Astrocyte (in vitro differentiated cells and primary cell): ENCODE measurements at regions not wholly inside any gene's neighbourhood (a gene's known extent, or its start where the extent isn't known, plus 50 kb on each side); places are given as distances from the start of the nearest gene placed in this dataset.

Source experiments
- EZH2 ChIP-seq: IDR thresholded peaks from 2 replicates; pipeline ENCODE4 v1.6.1; 2012; ENCODE audit warnings: mild to moderate bottlenecking, low read length, inconsistent platforms; ENCODE audit not compliant: insufficient read depth
- TF ChIP-seq, protein P1 (sequence below): IDR thresholded peaks from 2 replicates; pipeline ENCODE4 v1.5.1; 2011; ENCODE audit warnings: low read depth, mild to moderate bottlenecking, inconsistent platforms, low read length, moderate library complexity; ENCODE audit not compliant: insufficient read depth

DNA sequence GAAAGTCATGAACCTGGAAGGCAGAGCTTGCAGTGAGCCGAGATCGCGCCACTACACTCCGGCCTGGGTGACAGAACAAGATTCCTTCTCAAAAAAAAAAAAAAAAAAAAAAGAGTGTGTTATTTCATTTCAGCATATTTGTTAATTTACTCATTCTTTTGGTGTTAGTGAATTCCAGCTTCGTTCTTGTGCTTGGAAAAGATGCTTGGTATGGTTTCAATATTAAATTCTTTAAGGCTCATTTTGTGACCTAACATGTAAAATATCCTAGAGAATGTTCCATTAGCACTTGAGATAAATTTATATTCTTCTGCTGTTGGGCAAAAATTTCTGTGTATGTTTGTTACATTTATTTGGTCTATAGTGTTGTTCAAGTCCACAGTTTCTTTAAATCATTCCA, 66.8 kb downstream of the SPIN3 start:
- no peak for TF ChIP-seq EZH2
- TF ChIP-seq, protein P1, sequence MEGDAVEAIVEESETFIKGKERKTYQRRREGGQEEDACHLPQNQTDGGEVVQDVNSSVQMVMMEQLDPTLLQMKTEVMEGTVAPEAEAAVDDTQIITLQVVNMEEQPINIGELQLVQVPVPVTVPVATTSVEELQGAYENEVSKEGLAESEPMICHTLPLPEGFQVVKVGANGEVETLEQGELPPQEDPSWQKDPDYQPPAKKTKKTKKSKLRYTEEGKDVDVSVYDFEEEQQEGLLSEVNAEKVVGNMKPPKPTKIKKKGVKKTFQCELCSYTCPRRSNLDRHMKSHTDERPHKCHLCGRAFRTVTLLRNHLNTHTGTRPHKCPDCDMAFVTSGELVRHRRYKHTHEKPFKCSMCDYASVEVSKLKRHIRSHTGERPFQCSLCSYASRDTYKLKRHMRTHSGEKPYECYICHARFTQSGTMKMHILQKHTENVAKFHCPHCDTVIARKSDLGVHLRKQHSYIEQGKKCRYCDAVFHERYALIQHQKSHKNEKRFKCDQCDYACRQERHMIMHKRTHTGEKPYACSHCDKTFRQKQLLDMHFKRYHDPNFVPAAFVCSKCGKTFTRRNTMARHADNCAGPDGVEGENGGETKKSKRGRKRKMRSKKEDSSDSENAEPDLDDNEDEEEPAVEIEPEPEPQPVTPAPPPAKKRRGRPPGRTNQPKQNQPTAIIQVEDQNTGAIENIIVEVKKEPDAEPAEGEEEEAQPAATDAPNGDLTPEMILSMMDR, result no peak
